HEK293T (cell line): ENCODE measurements at regions not wholly inside any gene's neighbourhood (a gene's known extent, or its start where the extent isn't known, plus 50 kb on each side); places are given as distances from the start of the nearest gene placed in this dataset.
"Not testable (repeated sequence)": the region's sequence is repeated elsewhere in the genome, so short reads cannot be mapped to it uniquely, and the experiment has no call there.

ENCODE experiments used
- CTCF ChIA-PET: fragments of 350-600 bp; formaldehyde crosslinking; extraction: SDS; loops from one replicate; lab custom pipeline; 2021; ENCODE audit warnings: antibody characterized with exemption, inconsistent platforms; lab: Yijun Ruan, JAX
- POLR2A ChIA-PET: fragments of 350-600 bp; formaldehyde crosslinking; extraction: SDS; loops from one replicate; lab custom pipeline; 2020; ENCODE audit warnings: antibody characterized with exemption, inconsistent platforms; lab: Yijun Ruan, JAX
- DNase-seq: peaks from one replicate; pipeline ENCODE4 v3.0.0; 2012; ENCODE audit warnings: mixed read lengths; ENCODE audit errors: extremely low spot score
- ARNT ChIP-seq: fragments of 450-650 bp; IDR thresholded peaks from 2 replicates; pipeline ENCODE4 v1.6.1; 2017; ENCODE audit warnings: mild to moderate bottlenecking
- BHLHE40 ChIP-seq: fragments of 450-650 bp; IDR thresholded peaks from 2 replicates; pipeline ENCODE4 v1.6.1; 2016; ENCODE audit warnings: mild to moderate bottlenecking, moderate library complexity, borderline replicate concordance
- CTBP1 ChIP-seq: fragments of 450-650 bp; IDR thresholded peaks from 2 replicates; pipeline ENCODE4 v1.6.1; 2016; ENCODE audit warnings: borderline replicate concordance
- ELF4 ChIP-seq: fragments of 450-650 bp; IDR thresholded peaks from 2 replicates; pipeline ENCODE4 v1.6.1; 2017; ENCODE audit warnings: antibody characterized with exemption
- FOXA1 ChIP-seq: fragments of 450-650 bp; IDR thresholded peaks from 2 replicates; pipeline ENCODE4 v1.6.1; 2016; ENCODE audit warnings: mild to moderate bottlenecking
- FOXK2 ChIP-seq: fragments of 450-650 bp; IDR thresholded peaks from 2 replicates; pipeline ENCODE4 v1.6.1; 2016; ENCODE audit warnings: mild to moderate bottlenecking
- FOXM1 ChIP-seq: fragments of 450-650 bp; IDR thresholded peaks from 2 replicates; pipeline ENCODE4 v1.6.1; 2017; ENCODE audit warnings: mild to moderate bottlenecking, borderline replicate concordance
- HDGF ChIP-seq: fragments of 450-650 bp; IDR thresholded peaks from 2 replicates; pipeline ENCODE4 v1.6.1; 2017; ENCODE audit warnings: antibody characterized with exemption, borderline replicate concordance
- L3MBTL2 ChIP-seq: fragments of 450-650 bp; conservative IDR thresholded peaks from 2 replicates; pipeline ENCODE4 v1.6.1; 2016; ENCODE audit warnings: mild to moderate bottlenecking
- LEF1 ChIP-seq: fragments of 450-650 bp; IDR thresholded peaks from 2 replicates; pipeline ENCODE4 v1.6.1; 2017; ENCODE audit warnings: mild to moderate bottlenecking, borderline replicate concordance
- NFRKB ChIP-seq: fragments of 450-650 bp; IDR thresholded peaks from 2 replicates; pipeline ENCODE4 v1.6.1; 2016; ENCODE audit warnings: mild to moderate bottlenecking, moderate library complexity
- PKNOX1 ChIP-seq: fragments of 450-650 bp; IDR thresholded peaks from 2 replicates; pipeline ENCODE4 v1.6.1; 2016
- SP1 ChIP-seq: fragments of 450-650 bp; IDR thresholded peaks from 2 replicates; pipeline ENCODE4 v1.6.1; 2017
- SUZ12 ChIP-seq: fragments of 450-650 bp; IDR thresholded peaks from 2 replicates; pipeline ENCODE4 v1.6.1; 2016; ENCODE audit warnings: mild to moderate bottlenecking
- TARDBP ChIP-seq: fragments of 450-650 bp; IDR thresholded peaks from 2 replicates; pipeline ENCODE4 v1.6.1; 2016
- ZNF384 ChIP-seq: fragments of 450-650 bp; IDR thresholded peaks from 2 replicates; pipeline ENCODE4 v1.6.1; 2016

- POLR2A ChIA-PET: no interaction called here
- TF ChIP-seq CTBP1: no peak
- CTCF ChIA-PET: no interaction called here
- DNase-seq: no peak
Measured at GRCh38 chr2:82182270-82182669, 1877.7 kb upstream of the LRRTM1 start.

GRCh38 chr2:82175210-82175609 lies 1870.7 kb upstream of the LRRTM1 start:
- DNase-seq, POLR2A ChIA-PET, CTCF ChIA-PET: not testable (repeated sequence)

GRCh38 chr2:82172483-82172882 lies 1867.9 kb upstream of the LRRTM1 start:
- no peak for DNase-seq
- TF ChIP-seq NFRKB: no peak
- TF ChIP-seq ZNF384: no peak
- TF ChIP-seq SP1: no peak
- no peak for TF ChIP-seq FOXA1
- no peak for TF ChIP-seq HDGF
- TF ChIP-seq BHLHE40: no peak
- POLR2A ChIA-PET: no interaction called here
- CTCF ChIA-PET: no interaction called here

- DNase-seq: no peak
- TF ChIP-seq PKNOX1 (no peak), FOXA1 (no peak), HDGF (no peak), FOXK2 (no peak), LEF1 (no peak), SUZ12 (no peak), ARNT (no peak), L3MBTL2 (no peak), ELF4 (no peak), NFRKB (no peak), SP1 (no peak)
- POLR2A ChIA-PET: no interaction called here
- CTCF ChIA-PET: no interaction called here
Measured at GRCh38 chr2:82169379-82169778, 1864.8 kb upstream of the LRRTM1 start.

- no peak for DNase-seq
- ChIA-PET CTCF (no interaction called here), POLR2A (no interaction called here)
- TF ChIP-seq SP1 (no peak), NFRKB (no peak), LEF1 (no peak), ZNF384 (no peak), FOXK2 (no peak), FOXA1 (no peak), ELF4 (no peak), HDGF (no peak), BHLHE40 (no peak), PKNOX1 (no peak), ARNT (no peak), FOXM1 (no peak), TARDBP (no peak)
Measured at GRCh38 chr2:82165377-82165776, 1860.8 kb upstream of the LRRTM1 start.

- POLR2A ChIA-PET: no interaction called here
- CTCF ChIA-PET: no interaction called here
- TF ChIP-seq FOXA1: no peak
- no peak for TF ChIP-seq FOXK2
- TF ChIP-seq SUZ12: no peak
- no peak for TF ChIP-seq ARNT
- no peak for TF ChIP-seq L3MBTL2
- TF ChIP-seq CTBP1: no peak
- TF ChIP-seq PKNOX1: no peak
- no peak for TF ChIP-seq ELF4
- TF ChIP-seq SP1: no peak
- no peak for TF ChIP-seq BHLHE40
- no peak for TF ChIP-seq FOXM1
Measured at GRCh38 chr2:82158150-82158549, 1853.6 kb upstream of the LRRTM1 start.

GRCh38 chr2:82155469-82155868 lies 1850.9 kb upstream of the LRRTM1 start:
- CTCF ChIA-PET: no interaction called here
- POLR2A ChIA-PET: no interaction called here
- DNase-seq: no peak
- TF ChIP-seq NFRKB (no peak), FOXM1 (no peak), SUZ12 (no peak), FOXA1 (no peak), CTBP1 (no peak), LEF1 (no peak), L3MBTL2 (no peak), ZNF384 (no peak), HDGF (no peak), ELF4 (no peak), SP1 (no peak), BHLHE40 (no peak), FOXK2 (no peak), TARDBP (no peak), ARNT (no peak), PKNOX1 (no peak)

More at GRCh38 chr2:82158150-82158549, 1853.6 kb upstream of the LRRTM1 start:
- no peak for DNase-seq
